Ovary (tissue), 3 donors: ENCODE measurements at regions not wholly inside any gene's neighbourhood (a gene's known extent, or its start where the extent isn't known, plus 50 kb on each side); places are given as distances from the start of the nearest gene placed in this dataset.

Source experiments
- CTCF ChIP-seq, 3 donors: fragments of 450-650 bp in 2 of 3; fragments of 200-600 bp in 1 of 3; IDR thresholded peaks; one replicate each; pipeline versions ENCODE4 v1.5.1 to v1.8.0; 2016 to 2022; ENCODE audit warnings: antibody characterized with exemption in 3 of 3, mild to moderate bottlenecking in 1 of 3
- EP300 ChIP-seq: sonication (generic); formaldehyde crosslinking; IDR thresholded peaks from one replicate; pipeline ENCODE4 v1.6.1; 2017; ENCODE audit warnings: antibody characterized with exemption
- POLR2A ChIP-seq: fragments of 450-650 bp; IDR thresholded peaks from one replicate; pipeline ENCODE4 v1.6.1; 2017; ENCODE audit warnings: antibody characterized with exemption, mild to moderate bottlenecking, moderate library complexity
- donor health status: DM: no; HTN: no; CAD: no.

- TF ChIP-seq CTCF (IDR thresholded peaks at IDR 0.05) (no peak), EP300 (no peak), POLR2A (no peak)
These were observed 166.2 kb upstream of the FAM3C start for GRCh38 chr7:121562259-121562658.
